OCI-LY7 (cell line): ENCODE measurements at regions not wholly inside any gene's neighbourhood (a gene's known extent, or its start where the extent isn't known, plus 50 kb on each side); places are given as distances from the start of the nearest gene placed in this dataset.

Experiments used
- BruUV-seq: library from RNA; stranded (reverse); fragments of 400-500 nt; replicated peaks from 2 replicates; lab custom pipeline; 2021; lab: Mats Ljungman, UMichigan
- CTCF ChIA-PET: fragments of 300-600 bp; sonication (Branson Sonifier 250); formaldehyde crosslinking; loops from one replicate; lab custom pipeline; 2022; ENCODE audit warnings: antibody characterized with exemption; ENCODE audit not compliant: unreplicated experiment; lab: Charles Lee
- POLR2A ChIA-PET: fragments of 300-600 bp; sonication (Branson Sonifier 250); formaldehyde crosslinking; loops from one replicate; lab custom pipeline; 2022; ENCODE audit warnings: antibody characterized with exemption; lab: Charles Lee
- DNase-seq: peaks from one replicate; pipeline ENCODE4 v3.0.0-alpha.2; 2015; ENCODE audit warnings: low spot score
- H2AFZ ChIP-seq: fragments of 200-600 bp; sonication (generic), shearing (Covaris generic); 2 replicates; pipeline ENCODE4 v1.6.1; 2014; ENCODE audit warnings: mild to moderate bottlenecking, antibody characterized with exemption, low read length, moderate library complexity
- H3K27ac ChIP-seq: fragments of 200-600 bp; sonication (generic); 2 replicates; pipeline ENCODE4 v1.5.1; 2014; ENCODE audit warnings: mixed run types, low read depth, mild to moderate bottlenecking, moderate library complexity, low read length, inconsistent platforms; ENCODE audit not compliant: poor library complexity, severe bottlenecking
- H3K36me3 ChIP-seq: fragments of 200-600 bp; sonication (generic); 2 replicates; pipeline ENCODE4 v1.6.1; 2014; ENCODE audit warnings: mild to moderate bottlenecking, antibody characterized with exemption, low read length, moderate library complexity, mixed read lengths; ENCODE audit not compliant: insufficient read depth
- H3K4me1 ChIP-seq: fragments of 200-600 bp; sonication (generic); 2 replicates; pipeline ENCODE4 v1.5.1; 2014; ENCODE audit warnings: mild to moderate bottlenecking, low read length; ENCODE audit not compliant: insufficient read depth, poor library complexity, severe bottlenecking
- H3K4me2 ChIP-seq: fragments of 200-600 bp; sonication (generic); 2 replicates; pipeline ENCODE4 v1.6.1; 2014; ENCODE audit warnings: mild to moderate bottlenecking, low read length
- H3K4me3 ChIP-seq: fragments of 200-600 bp; sonication (generic); 2 replicates; pipeline ENCODE4 v1.5.1; 2014; ENCODE audit warnings: mild to moderate bottlenecking, low read depth, low read length; ENCODE audit not compliant: poor library complexity, severe bottlenecking
- H3K79me2 ChIP-seq: fragments of 200-600 bp; sonication (generic); 2 replicates; pipeline ENCODE4 v1.6.1; 2016; ENCODE audit warnings: low read depth, mild to moderate bottlenecking, low read length, moderate library complexity, mixed read lengths; ENCODE audit not compliant: insufficient read depth
- H3K9me2 ChIP-seq: fragments of 200-600 bp; sonication (generic); 2 replicates; pipeline ENCODE4 v1.6.1; 2016; ENCODE audit warnings: mild to moderate bottlenecking, low read length, mixed read lengths; ENCODE audit not compliant: insufficient read depth
- H3K9me3 ChIP-seq: fragments of 200-600 bp; sonication (generic); 2 replicates; pipeline ENCODE4 v1.6.1; 2014; ENCODE audit warnings: mild to moderate bottlenecking, mixed run types, low read length, mixed read lengths
- H4K20me1 ChIP-seq: fragments of 200-600 bp; sonication (generic); 2 replicates; pipeline ENCODE4 v1.6.1; 2014; ENCODE audit warnings: mild to moderate bottlenecking, antibody characterized with exemption, low read length, moderate library complexity, mixed read lengths; ENCODE audit not compliant: insufficient read depth
- EZH2phosphoT487 ChIP-seq: fragments of 200-600 bp; sonication (generic); IDR thresholded peaks from 2 replicates; pipeline ENCODE4 v1.6.1; 2018; ENCODE audit warnings: low read depth, borderline replicate concordance, mild to moderate bottlenecking, mixed run types, antibody characterized with exemption, low read length, moderate library complexity, mixed read lengths
- intact Hi-C: fragments of 100-400 bp; cut with micrococcal nuclease; formaldehyde crosslinking; loops from one replicate; pipeline ENCODE4 v1.10.0; 2022; ENCODE audit not compliant: unreplicated experiment
- TF ChIP-seq, protein P1 (sequence below): fragments of 200-600 bp; sonication (generic); conservative IDR thresholded peaks from 2 replicates; pipeline ENCODE4 v1.5.1; 2014; ENCODE audit warnings: mild to moderate bottlenecking, antibody characterized with exemption, low read length, moderate library complexity, mixed read lengths

DNA sequence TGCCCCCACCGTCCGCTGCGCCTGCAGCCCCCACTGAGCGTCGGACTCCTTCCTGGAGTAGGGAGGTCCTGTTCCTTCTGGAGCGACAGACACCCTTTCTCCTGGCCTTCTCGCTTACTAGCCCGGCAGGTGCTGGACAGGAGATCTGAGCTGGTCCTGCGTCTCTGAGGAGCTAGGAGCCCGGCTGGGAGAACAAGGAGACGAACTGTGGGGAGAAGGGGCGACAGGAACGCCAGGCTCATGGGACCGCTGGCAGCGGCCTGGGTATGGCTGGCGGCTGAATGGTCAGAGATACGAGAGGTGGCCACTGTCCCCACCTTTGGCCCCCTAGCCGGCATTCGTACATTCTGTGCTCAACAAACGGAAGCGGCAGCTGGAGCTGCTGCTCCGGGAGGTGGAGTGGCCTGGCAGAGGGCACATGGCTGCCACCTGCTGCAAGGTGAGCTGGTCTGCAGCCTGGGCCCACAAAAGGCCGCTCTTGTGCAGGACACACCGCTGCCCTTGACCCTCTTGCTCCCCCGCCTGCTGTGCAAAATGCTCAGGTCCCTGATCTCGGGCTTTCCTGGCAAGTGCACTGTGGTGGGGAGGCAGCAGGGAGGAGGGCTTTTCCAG, 2066.7 kb downstream of the TP53TG3F start:
- no peak for TF ChIP-seq EZH2phosphoT487
- TF ChIP-seq, protein P1, sequence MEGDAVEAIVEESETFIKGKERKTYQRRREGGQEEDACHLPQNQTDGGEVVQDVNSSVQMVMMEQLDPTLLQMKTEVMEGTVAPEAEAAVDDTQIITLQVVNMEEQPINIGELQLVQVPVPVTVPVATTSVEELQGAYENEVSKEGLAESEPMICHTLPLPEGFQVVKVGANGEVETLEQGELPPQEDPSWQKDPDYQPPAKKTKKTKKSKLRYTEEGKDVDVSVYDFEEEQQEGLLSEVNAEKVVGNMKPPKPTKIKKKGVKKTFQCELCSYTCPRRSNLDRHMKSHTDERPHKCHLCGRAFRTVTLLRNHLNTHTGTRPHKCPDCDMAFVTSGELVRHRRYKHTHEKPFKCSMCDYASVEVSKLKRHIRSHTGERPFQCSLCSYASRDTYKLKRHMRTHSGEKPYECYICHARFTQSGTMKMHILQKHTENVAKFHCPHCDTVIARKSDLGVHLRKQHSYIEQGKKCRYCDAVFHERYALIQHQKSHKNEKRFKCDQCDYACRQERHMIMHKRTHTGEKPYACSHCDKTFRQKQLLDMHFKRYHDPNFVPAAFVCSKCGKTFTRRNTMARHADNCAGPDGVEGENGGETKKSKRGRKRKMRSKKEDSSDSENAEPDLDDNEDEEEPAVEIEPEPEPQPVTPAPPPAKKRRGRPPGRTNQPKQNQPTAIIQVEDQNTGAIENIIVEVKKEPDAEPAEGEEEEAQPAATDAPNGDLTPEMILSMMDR, result no peak
- Histone ChIP-seq H3K4me2 (no peak overlapping the region), H3K27ac (no peak overlapping the region), H3K4me3 (no peak overlapping the region), H3K79me2 (no peaks in the 10 kb centered on the region), H4K20me1 (no peaks in the 10 kb centered on the region), H3K9me2 (no peaks in the 10 kb centered on the region), H2AFZ (no peak overlapping the region), H3K9me3 (no peaks in the 10 kb centered on the region), H3K36me3 (no peaks in the 10 kb centered on the region), H3K4me1 (no peaks in the 10 kb centered on the region)
- no TSS peak for BruUV-seq
- CTCF ChIA-PET, result no interaction called here
- POLR2A ChIA-PET, result no interaction called here
- intact Hi-C loops, result no loop called here
- no peak for DNase-seq

DNA sequence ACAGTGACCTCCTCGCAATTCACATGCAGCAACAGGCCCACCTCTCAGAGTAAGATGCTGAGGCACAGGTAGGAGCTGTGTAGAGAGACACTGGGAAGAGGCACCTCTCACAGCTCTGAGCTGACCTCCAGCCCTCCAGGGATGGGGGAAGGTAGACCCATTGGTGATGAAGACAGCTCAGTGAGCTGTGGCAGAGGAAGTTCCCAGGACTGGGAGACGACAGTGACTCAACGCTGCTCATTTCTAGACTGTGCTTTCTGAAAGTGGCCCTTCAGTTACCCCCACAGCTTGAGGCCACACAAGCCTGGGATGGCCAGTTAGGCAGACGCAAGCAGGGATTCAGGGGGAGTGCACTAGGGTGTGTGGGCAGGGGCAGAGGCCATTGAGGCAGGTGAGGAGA, 2073.2 kb downstream of the TP53TG3F start:
- no peak for TF ChIP-seq EZH2phosphoT487
- TF ChIP-seq, protein P1, result no peak
- Histone ChIP-seq H2AFZ (no peak overlapping the region), H3K27ac (no peak overlapping the region), H3K9me2 (no peaks in the 10 kb centered on the region), H3K4me2 (no peak overlapping the region), H3K9me3 (no peaks in the 10 kb centered on the region), H3K36me3 (no peaks in the 10 kb centered on the region), H3K4me1 (no peaks in the 10 kb centered on the region), H3K4me3 (no peak overlapping the region), H3K79me2 (no peaks in the 10 kb centered on the region), H4K20me1 (no peaks in the 10 kb centered on the region)
- no peak for DNase-seq
- POLR2A ChIA-PET, result no interaction called here
- intact Hi-C loops, result no loop called here
- BruUV-seq, result no TSS peak
- CTCF ChIA-PET, result no interaction called here

DNA sequence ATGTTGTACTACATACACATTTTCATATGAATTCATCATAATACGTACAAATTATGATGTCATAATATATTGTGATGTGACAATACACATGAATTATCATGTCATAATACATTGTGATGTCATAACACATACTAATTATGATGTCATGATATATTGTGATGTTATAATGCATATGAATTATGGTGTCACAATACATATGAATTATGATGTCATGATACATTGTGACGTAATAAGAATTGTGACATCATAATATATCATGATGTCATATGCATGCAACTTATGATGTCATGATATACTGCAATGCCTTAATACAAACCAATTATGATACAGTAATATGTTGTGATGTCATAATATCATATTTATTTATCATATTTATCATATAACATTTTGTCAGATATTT, 2074.3 kb downstream of the TP53TG3F start:
- peak; percentile 1 for DNase-seq
- intact Hi-C loops, result no loop called here
- no peak overlapping the region for H3K4me3 ChIP-seq
- ChIA-PET CTCF (no interaction called here), POLR2A (no interaction called here)
- H3K4me2 ChIP-seq, result no peak overlapping the region
- no peaks in the 10 kb centered on the region for H4K20me1 ChIP-seq
- no peaks in the 10 kb centered on the region for H3K79me2 ChIP-seq
- no peak overlapping the region for H3K27ac ChIP-seq
- no peaks in the 10 kb centered on the region for H3K4me1 ChIP-seq
- H3K9me2 ChIP-seq, result no peaks in the 10 kb centered on the region
- H2AFZ ChIP-seq, result no peak overlapping the region
- BruUV-seq, result no TSS peak
- TF ChIP-seq EZH2phosphoT487, result no peak
- TF ChIP-seq, protein P1, result no peak
- no peaks in the 10 kb centered on the region for H3K36me3 ChIP-seq
- H3K9me3 ChIP-seq, result no peaks in the 10 kb centered on the region
